ENCODE measurements at regions not wholly inside any gene's neighbourhood (a gene's known extent, or its start where the extent isn't known, plus 50 kb on each side); places are given as distances from the start of the nearest gene placed in this dataset.

GRCh38 chr6:56399672-56400263, 152.4 kb upstream of the COL21A1 start:
- no peak for TF ChIP-seq CTCF (conservative IDR thresholded peaks at IDR 0.05; ENCODE audit: control insufficient read depth, insufficient read depth, low read depth, low read length)
- DNase-seq (ENCODE audit: low read depth) = no peak
- H3K4me3 ChIP-seq (ENCODE audit: control insufficient read depth, low read depth, low read length) = no peak overlapping the region

DNA sequence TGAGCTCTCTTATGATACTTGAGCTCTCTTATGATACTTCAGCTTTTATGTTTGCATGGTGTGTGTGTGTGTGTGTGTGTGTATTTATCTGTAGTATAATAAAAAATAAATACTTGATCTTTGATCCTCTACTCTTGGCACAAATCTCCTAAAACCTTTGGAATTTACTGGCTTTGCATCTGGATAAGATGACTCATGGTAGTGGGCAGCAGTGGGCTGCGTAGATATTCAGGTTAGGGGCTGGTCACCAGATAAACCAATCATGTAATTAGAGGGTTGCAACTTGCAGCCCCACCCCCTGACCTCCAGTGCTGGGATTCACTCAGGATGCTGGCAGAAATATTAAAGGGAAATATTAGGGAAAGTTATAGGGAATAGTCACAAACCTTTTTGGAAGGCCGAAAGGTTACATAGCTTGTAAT, 151.9 kb upstream of the COL21A1 start:
- H3K4me3 ChIP-seq (ENCODE audit: control insufficient read depth, low read depth, low read length) = no peak overlapping the region
- peak; percentile 26 for DNase-seq (ENCODE audit: low read depth)
- TF ChIP-seq CTCF (conservative IDR thresholded peaks at IDR 0.05; ENCODE audit: control insufficient read depth, insufficient read depth, low read depth, low read length) = no peak

DNA sequence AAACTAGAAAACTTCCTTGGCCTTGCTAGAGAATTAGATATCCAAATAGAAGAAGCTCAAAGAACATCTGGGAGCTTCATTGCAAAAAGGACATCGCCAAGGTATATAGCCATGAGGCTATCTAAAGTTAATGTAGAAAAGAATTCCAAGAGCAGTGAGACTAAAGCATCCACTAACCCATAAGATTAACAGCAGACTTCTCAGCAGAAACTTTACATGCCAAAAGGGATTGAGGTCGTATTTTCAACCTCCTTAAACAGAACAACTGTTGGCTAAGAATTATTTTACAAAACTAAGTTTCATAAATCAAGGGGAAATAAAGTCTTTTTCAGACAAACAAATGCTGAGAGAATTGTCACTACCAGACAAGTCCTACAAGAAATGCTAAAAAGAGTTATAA, 149.1 kb upstream of the COL21A1 start:
- DNase-seq (ENCODE audit: low read depth) = no peak
- H3K4me3 ChIP-seq (ENCODE audit: control insufficient read depth, low read depth, low read length) = no peak overlapping the region
- TF ChIP-seq CTCF (conservative IDR thresholded peaks at IDR 0.05; ENCODE audit: control insufficient read depth, insufficient read depth, low read depth, low read length) = no peak

DNA sequence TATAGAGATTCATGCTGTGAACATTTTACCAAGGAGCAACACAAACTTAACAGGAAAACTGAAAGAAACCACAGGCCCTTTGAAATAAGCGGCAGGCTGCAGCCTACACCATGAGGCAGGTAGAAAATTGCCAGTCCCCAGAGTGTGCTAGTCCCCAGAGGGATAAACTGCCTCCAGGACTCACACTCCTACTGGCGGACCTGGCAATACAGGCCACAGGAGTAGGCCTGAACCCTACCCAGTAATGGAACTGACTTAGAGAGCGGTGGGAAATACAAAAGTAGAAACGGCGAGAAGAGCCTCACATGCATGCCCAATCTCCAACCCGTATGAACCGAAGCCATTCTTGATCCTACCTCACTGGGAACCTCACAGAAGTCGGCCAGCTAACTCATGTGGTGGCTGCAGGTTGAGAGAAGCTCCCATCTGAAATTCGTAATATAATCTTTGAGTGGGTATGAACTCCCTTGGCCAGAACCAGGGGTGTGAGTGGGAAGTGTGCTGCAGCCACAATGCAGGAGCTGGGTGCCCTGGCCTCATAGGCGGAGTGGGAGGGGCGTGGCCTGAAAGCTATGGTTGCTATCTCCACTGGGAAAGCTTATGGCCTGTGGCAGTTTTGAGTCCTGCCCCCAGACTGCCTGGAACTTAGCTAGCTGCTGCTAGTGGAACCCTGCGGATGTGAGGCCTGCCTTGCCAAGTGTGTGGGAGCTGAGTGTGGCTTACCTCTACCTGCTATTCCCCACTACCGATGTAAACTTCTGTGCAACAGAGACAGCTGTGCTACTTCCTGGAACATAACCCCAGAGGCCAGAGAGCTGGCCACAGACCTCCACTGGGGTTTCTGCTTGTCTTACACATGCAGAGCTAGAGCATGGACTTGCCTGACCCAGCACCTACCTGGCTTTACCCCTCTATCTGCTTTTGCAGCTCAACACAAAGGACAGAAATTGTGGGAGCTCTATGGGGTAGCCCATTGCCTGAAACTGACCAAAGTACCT, 146.5 kb upstream of the COL21A1 start:
- TF ChIP-seq CTCF (conservative IDR thresholded peaks at IDR 0.05; ENCODE audit: control insufficient read depth, insufficient read depth, low read depth, low read length) = no peak
- DNase-seq (ENCODE audit: low read depth) = no peak
- no peak overlapping the region for H3K4me3 ChIP-seq (ENCODE audit: control insufficient read depth, low read depth, low read length)

DNA sequence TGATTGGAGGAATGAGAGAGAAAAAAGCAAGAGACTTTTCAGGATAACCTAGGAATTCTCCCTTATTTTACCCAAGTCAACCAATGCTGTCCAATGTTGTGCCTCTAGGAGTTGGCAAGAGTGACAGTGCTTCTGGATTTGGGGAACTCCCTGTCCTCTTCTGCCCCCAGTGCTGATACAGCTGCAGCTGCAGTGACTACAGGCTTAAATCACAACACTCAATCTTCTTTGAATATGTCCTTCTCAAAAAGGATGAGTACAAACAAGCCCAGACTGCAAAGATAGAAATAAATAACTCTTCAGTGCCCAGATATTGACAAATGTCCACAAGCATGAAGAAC, 141.0 kb upstream of the COL21A1 start:
- TF ChIP-seq CTCF (conservative IDR thresholded peaks at IDR 0.05; ENCODE audit: control insufficient read depth, insufficient read depth, low read depth, low read length) = no peak
- no peak for DNase-seq (ENCODE audit: low read depth)
- H3K4me3 ChIP-seq (ENCODE audit: control insufficient read depth, low read depth, low read length) = no peak overlapping the region

- no peak for DNase-seq (ENCODE audit: low read depth)
- no peak overlapping the region for H3K4me3 ChIP-seq (ENCODE audit: control insufficient read depth, low read depth, low read length)
- no peak for TF ChIP-seq CTCF (conservative IDR thresholded peaks at IDR 0.05; ENCODE audit: control insufficient read depth, insufficient read depth, low read depth, low read length)
Observed at GRCh38 chr6:56387621-56388414, 140.4 kb upstream of the COL21A1 start.
